ENCODE measurements at regions not wholly inside any gene's neighbourhood (a gene's known extent, or its start where the extent isn't known, plus 50 kb on each side); places are given as distances from the start of the nearest gene placed in this dataset.

DNA sequence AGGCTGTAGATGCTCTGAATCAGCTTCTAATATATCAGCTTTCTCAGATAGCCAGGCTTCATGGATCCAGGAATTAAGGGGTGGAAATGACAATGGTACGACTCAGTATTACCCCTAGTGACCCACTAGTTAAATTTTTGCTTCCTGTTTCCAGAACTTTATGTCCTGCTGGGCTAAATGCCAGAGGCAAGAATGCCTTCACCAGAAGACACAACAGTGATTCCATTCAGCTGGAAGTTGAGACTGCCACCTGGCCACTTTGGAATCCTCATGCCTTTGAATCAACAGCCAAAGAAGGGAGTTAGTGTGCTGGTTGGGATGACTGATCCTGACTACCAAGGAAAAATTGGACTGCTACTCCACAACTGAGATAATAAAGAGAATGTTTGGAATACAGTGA lies 239.1 kb downstream of the ASXL3 start:
- no peak for DNase-seq (ENCODE audit: low spot score)

DNA sequence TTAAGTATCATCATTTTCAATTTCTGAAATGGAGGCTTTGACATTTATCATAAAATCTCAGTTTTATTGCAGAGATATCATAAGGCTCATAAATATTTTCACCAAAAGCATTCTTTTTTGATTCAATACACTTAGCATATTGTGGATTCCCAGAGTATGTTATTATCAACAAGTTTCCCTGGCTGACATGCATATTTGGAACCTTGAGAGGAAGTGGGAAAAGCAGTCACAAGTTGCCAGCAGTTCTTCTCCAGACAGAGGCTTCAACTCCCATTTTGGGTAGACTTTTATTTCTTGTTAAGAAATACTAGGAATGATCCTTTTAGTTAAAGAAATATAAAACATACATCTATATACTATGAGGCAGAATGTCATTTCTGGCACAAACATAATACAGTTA lies 236.5 kb downstream of the ASXL3 start:
- DNase-seq (ENCODE audit: low spot score), result no peak

DNA sequence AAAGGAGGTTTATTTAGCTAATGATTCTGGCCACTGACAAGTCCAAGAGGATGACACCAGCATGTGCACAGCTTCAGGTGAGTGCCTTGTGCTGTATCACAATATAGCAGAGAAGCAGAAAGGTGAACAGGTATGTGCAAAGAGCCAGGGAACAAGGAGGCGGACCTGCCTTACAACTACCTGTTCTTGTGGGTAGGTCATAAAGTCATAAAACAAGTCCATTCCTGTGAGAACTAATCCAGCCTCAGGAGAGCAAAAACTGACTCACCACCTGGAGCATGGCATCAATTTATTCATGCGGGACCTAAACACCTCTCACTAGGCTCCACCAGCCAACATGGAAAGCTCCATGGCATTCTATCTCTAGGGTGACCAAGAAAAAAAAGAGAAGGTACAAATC lies 234.2 kb downstream of the ASXL3 start:
- no peak for DNase-seq (ENCODE audit: low spot score)

DNA sequence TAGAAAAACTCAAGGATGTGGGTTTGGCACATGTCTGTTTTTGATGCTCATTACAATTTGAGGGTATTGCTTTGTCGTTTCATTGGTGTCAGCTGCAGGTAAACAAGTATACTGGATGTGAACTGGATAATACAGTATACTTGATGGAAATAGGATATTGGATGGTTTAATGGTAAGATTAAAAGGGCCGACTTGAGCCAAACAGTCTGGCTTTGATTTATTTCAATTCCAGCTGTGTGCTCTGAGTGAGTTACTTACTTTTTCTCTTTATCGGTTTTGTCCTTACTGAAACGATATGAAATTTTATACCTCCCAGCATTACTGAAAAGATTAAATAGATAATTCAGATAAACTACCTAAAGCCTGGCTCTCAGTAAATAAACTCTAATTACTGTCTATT lies 227.6 kb downstream of the ASXL3 start:
- no peak for DNase-seq (ENCODE audit: low spot score)

DNA sequence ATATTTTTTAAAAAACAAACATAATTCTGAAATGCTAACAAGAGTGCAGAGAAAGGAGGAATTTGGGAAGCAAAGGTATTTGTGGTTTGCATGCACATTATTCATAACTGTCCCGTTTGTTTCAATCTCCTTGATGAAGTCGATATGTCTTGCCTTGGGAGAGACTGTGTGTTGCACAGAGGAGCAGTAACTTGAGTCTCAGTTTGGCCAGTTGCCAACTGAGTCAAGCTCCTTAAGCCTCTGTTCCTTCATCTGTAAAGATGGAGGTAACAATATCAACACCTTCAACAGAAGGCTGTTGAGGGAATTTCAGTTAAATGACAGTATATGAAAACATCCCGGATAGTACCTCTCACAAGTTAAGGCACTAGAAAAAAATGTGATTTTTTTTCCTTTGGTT lies 226.2 kb downstream of the ASXL3 start:
- DNase-seq (ENCODE audit: low spot score), result no peak

DNA sequence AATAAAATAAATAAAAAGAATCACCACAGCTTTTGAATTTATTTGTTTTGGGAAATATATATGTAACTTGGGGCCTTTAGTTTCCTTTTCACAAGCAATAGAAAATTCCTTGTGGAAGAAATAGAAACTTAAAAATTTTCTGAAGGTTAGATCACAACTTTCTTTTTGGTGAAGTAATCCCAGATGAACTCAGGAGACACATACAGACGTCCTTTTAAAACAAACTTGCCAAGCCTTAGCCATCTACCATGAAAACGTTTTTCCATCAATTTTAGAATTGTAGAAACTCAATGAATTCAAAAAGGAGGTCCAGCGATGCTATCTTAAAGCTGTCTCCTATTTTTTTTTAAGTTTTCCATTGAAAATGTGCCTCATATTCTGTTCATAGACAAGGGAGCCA lies 225.6 kb downstream of the ASXL3 start:
- DNase-seq (ENCODE audit: low spot score), result no peak

DNA sequence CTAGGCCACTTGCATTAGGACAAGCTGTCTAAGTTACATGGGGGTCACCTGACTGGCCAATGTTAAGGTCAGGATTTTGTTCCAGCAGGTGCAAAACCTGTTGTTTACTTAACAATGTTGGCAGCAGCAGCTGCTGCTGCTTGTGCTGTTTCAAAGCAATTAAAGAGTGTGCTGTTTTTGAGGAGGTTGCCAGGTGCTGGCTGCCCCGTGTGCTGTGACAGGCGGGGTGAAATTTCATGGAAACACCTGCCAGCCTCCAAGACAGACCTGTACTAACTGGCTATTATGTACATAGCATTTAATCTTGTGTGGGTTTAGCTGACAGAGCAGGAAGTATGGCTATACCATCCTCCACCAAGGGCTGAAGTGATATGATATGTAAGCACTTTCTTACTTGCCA lies 224.9 kb downstream of the ASXL3 start:
- DNase-seq (ENCODE audit: low spot score), result no peak

Data from iPS-NIHi11 (cell line).